SK-N-SH treated with all-trans-retinoic acid at 6 μM for 48 hours (cell line): ENCODE measurements at regions not wholly inside any gene's neighbourhood (a gene's known extent, or its start where the extent isn't known, plus 50 kb on each side); places are given as distances from the start of the nearest gene placed in this dataset.

Experiments used
- ARNTL ChIP-seq: fragments of 450-650 bp; formaldehyde crosslinking; IDR thresholded peaks from 2 replicates; pipeline ENCODE4 v1.5.0; 2020; ENCODE audit warnings: low read depth, mild to moderate bottlenecking, moderate library complexity, borderline replicate concordance
- ESRRG ChIP-seq: fragments of 250-450 bp; sonication (Bioruptor Pico); IDR thresholded peaks from 2 replicates; pipeline ENCODE4 v1.6.1; 2021; ENCODE audit warnings: mild to moderate bottlenecking
- GLIS3 ChIP-seq: fragments of 250-450 bp; sonication (Bioruptor Pico); IDR thresholded peaks from 2 replicates; pipeline ENCODE4 v1.5.0; 2020; ENCODE audit warnings: mild to moderate bottlenecking, moderate library complexity
- RARB ChIP-seq: fragments of 250-450 bp; sonication (Bioruptor Pico); IDR thresholded peaks from 2 replicates; pipeline ENCODE4 v1.8.0; 2021; ENCODE audit warnings: mild to moderate bottlenecking, moderate library complexity
- ZFP3 ChIP-seq: fragments of 250-450 bp; sonication (Bioruptor Pico); IDR thresholded peaks from 2 replicates; pipeline ENCODE4 v1.5.0; 2020; ENCODE audit warnings: mild to moderate bottlenecking, moderate library complexity
- ZFP30 ChIP-seq: fragments of 450-650 bp; formaldehyde crosslinking; IDR thresholded peaks from 2 replicates; pipeline ENCODE4 v1.5.0; 2022; ENCODE audit warnings: mild to moderate bottlenecking, moderate library complexity
- ZNF565 ChIP-seq: fragments of 450-650 bp; formaldehyde crosslinking; conservative IDR thresholded peaks from 2 replicates; pipeline ENCODE4 v1.5.0; 2020; ENCODE audit warnings: low read depth, mild to moderate bottlenecking, moderate library complexity
- ZNF70 ChIP-seq: fragments of 450-650 bp; formaldehyde crosslinking; IDR thresholded peaks from 2 replicates; pipeline ENCODE4 v1.5.0; 2020; ENCODE audit warnings: mild to moderate bottlenecking, moderate library complexity
- ZNF8 ChIP-seq: fragments of 450-650 bp; formaldehyde crosslinking; IDR thresholded peaks from 2 replicates; pipeline ENCODE4 v1.5.0; 2020; ENCODE audit warnings: mild to moderate bottlenecking, moderate library complexity
- TF ChIP-seq, protein P1 (sequence below): fragments of 250-450 bp; sonication (Bioruptor Pico); IDR thresholded peaks from 2 replicates; pipeline ENCODE4 v1.8.0; 2020; ENCODE audit warnings: mild to moderate bottlenecking, moderate library complexity, borderline replicate concordance
- TF ChIP-seq, protein P2 (sequence below): fragments of 250-450 bp; sonication (Bioruptor Pico); IDR thresholded peaks from 2 replicates; pipeline ENCODE4 v1.5.1; 2020; ENCODE audit warnings: low read depth, mild to moderate bottlenecking, moderate library complexity
- TF ChIP-seq, protein P3 (sequence below): fragments of 250-450 bp; sonication (Bioruptor Pico); IDR thresholded peaks from 2 replicates; pipeline ENCODE4 v1.5.0; 2020; ENCODE audit warnings: mild to moderate bottlenecking, moderate library complexity

DNA sequence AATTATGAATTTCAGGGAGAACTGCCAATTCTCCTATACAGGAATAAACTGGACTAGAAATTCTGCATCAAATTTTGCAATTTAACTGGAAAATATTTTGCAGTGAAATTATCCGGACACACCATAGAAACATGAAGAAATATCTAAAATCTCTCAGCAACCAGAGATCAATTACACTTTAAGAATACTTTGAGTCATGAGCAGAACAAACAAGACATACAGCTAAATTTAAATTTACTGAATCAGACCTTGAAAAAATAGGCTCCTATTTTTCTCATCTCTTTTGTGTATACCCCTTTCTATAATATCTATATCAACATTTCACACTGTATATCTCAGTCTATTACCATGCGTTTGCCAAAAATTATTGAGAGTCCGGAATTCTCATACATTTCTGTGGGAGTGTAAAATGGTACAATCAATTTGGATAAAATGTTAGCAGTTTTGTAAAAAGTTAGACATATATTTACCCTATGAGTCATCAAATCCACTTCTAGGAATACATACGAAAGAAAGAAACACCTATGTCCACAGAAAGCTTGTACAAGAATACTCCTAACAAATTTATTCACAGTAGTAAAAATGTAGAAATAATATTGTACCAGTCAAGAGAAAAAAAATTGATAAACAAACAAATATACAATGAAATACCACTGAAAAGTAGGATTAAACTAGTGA lies 593.1 kb upstream of the NECTIN3 start:
- TF ChIP-seq, protein P1, sequence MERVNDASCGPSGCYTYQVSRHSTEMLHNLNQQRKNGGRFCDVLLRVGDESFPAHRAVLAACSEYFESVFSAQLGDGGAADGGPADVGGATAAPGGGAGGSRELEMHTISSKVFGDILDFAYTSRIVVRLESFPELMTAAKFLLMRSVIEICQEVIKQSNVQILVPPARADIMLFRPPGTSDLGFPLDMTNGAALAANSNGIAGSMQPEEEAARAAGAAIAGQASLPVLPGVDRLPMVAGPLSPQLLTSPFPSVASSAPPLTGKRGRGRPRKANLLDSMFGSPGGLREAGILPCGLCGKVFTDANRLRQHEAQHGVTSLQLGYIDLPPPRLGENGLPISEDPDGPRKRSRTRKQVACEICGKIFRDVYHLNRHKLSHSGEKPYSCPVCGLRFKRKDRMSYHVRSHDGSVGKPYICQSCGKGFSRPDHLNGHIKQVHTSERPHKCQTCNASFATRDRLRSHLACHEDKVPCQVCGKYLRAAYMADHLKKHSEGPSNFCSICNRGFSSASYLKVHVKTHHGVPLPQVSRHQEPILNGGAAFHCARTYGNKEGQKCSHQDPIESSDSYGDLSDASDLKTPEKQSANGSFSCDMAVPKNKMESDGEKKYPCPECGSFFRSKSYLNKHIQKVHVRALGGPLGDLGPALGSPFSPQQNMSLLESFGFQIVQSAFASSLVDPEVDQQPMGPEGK (CRISPR knock-in tag), result no peak
- no peak for TF ChIP-seq RARB (CRISPR knock-in tag)
- no peak for TF ChIP-seq GLIS3 (CRISPR knock-in tag)
- TF ChIP-seq, protein P2, sequence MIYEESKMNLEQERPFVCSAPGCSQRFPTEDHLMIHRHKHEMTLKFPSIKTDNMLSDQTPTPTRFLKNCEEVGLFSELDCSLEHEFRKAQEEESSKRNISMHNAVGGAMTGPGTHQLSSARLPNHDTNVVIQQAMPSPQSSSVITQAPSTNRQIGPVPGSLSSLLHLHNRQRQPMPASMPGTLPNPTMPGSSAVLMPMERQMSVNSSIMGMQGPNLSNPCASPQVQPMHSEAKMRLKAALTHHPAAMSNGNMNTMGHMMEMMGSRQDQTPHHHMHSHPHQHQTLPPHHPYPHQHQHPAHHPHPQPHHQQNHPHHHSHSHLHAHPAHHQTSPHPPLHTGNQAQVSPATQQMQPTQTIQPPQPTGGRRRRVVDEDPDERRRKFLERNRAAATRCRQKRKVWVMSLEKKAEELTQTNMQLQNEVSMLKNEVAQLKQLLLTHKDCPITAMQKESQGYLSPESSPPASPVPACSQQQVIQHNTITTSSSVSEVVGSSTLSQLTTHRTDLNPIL, result no peak
- TF ChIP-seq ESRRG (CRISPR knock-in tag), result no peak
- no peak for TF ChIP-seq ZFP3 (CRISPR knock-in tag)
- TF ChIP-seq ZNF565, result no peak
- no peak for TF ChIP-seq ARNTL (CRISPR knock-in tag)
- TF ChIP-seq, protein P3, sequence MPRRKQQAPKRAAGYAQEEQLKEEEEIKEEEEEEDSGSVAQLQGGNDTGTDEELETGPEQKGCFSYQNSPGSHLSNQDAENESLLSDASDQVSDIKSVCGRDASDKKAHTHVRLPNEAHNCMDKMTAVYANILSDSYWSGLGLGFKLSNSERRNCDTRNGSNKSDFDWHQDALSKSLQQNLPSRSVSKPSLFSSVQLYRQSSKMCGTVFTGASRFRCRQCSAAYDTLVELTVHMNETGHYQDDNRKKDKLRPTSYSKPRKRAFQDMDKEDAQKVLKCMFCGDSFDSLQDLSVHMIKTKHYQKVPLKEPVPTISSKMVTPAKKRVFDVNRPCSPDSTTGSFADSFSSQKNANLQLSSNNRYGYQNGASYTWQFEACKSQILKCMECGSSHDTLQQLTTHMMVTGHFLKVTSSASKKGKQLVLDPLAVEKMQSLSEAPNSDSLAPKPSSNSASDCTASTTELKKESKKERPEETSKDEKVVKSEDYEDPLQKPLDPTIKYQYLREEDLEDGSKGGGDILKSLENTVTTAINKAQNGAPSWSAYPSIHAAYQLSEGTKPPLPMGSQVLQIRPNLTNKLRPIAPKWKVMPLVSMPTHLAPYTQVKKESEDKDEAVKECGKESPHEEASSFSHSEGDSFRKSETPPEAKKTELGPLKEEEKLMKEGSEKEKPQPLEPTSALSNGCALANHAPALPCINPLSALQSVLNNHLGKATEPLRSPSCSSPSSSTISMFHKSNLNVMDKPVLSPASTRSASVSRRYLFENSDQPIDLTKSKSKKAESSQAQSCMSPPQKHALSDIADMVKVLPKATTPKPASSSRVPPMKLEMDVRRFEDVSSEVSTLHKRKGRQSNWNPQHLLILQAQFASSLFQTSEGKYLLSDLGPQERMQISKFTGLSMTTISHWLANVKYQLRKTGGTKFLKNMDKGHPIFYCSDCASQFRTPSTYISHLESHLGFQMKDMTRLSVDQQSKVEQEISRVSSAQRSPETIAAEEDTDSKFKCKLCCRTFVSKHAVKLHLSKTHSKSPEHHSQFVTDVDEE, result no peak
- no peak for TF ChIP-seq ZNF70 (CRISPR knock-in tag)
- no peak for TF ChIP-seq ZNF8 (CRISPR knock-in tag)
- no peak for TF ChIP-seq ZFP30 (CRISPR knock-in tag)
